T47D (cell line): ENCODE measurements at regions not wholly inside any gene's neighbourhood (a gene's known extent, or its start where the extent isn't known, plus 50 kb on each side); places are given as distances from the start of the nearest gene placed in this dataset.

Experiments
- DNase-seq, 2 experiments: peaks; one replicate each; pipeline versions ENCODE4 v3.0.0 to v3.0.0-alpha.2; 2011 to 2012; ENCODE audit warnings: low read depth in 1 of 2, low spot score in 1 of 2
- JUND ChIP-seq: IDR thresholded peaks from 2 replicates; pipeline ENCODE4 v1.6.1; 2012; ENCODE audit warnings: low read depth
- in situ Hi-C: cut with HindIII; loops from 2 replicates; pipeline ENCODE4 v1.10.0; 2016; ENCODE audit warnings: low sequenced_read_pairs, low pct_unique_long_range_greater_than_20kb

DNA sequence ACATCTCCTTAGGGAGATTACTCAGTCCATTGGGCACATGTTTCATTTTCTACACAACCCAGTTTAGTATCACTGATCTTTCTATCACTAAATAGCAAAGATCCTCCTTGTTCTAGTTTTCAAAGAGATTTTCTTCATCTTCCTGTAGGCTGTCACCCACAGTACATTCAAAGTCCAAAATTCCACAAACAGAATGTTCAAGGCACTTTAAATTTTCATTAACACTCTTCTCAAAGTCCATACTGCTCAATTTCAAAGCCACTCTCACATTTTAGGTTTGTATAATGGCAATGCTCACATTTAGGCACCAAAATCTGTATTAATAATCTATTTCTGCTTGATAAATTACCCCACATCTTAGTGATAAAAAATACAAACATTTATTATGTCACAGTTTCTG, 152.8 kb downstream of the FSIP2 start:
- no peak for DNase-seq
- in situ Hi-C loops, result no loop called here
- TF ChIP-seq JUND, result no peak

- DNase-seq, result no peak
- in situ Hi-C loops, result no loop called here
- TF ChIP-seq JUND, result no peak
Observed at GRCh38 chr2:185891804-185892411, 153.3 kb downstream of the FSIP2 start.

DNA sequence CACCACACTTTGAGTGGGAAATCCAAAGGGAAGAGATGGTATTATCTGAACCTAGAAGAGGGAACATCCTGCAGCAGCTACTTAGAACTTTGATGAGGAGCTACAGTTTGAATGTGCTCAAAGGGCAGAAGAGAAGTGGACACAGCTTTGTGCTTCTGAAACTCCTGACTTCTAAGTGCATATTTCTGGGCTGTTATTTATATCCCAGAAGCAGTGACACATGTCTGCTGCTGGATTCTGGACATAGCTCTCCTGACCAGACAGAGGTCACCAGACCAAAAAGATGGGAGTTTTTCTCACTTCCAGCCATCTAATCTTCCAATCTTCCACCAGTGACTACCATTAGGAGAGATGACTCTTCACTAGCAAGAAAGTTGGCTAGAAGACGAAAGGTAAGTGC, 153.9 kb downstream of the FSIP2 start:
- no peak for DNase-seq
- in situ Hi-C loops, result no loop called here
- no peak for TF ChIP-seq JUND

GRCh38 chr2:185894223-185894622, 155.6 kb downstream of the FSIP2 start:
- no peak for TF ChIP-seq JUND
- in situ Hi-C loops, result no loop called here
- no peak for DNase-seq

DNA sequence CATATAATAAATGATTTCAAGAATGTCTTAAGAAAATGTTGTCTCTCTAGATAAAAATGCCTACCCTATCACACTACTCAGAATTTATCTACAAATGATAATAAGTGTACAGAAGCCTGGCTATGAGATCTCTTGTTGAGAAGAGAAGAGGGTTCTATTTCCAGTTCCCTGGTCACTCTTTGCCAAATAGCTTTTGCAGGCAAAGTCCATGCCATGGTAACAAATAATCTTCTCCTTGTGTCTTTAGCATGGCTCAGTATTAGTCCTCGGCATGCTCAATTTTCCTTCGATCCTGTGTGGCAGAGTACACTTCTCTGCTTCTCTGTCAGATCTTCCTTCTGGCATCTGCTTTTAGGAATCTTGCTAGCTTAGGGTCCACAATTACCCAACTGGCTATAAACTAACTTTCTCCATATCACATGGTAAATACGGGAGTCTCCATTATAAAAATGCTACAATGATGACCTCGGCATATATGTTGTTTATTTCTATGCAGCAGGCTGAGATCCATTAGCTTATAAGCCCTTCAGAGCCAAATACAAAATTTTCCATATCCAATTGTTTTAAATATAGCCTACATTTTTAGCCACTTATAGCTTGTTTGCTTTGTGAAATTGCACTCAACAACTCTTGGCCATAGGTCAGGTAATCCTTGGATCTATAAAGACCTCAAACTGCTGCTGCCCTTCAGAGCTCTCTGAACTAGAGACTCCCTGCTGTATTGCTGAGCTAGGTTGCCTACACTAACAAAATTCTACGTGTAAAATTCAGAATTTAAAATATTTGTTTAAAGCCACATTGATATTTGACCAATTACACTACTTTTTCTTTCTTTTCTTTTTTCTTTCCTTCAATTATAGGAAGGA, 157.5 kb downstream of the FSIP2 start:
- DNase-seq, result no peak
- TF ChIP-seq JUND, result no peak
- in situ Hi-C loops, result no loop called here

DNA sequence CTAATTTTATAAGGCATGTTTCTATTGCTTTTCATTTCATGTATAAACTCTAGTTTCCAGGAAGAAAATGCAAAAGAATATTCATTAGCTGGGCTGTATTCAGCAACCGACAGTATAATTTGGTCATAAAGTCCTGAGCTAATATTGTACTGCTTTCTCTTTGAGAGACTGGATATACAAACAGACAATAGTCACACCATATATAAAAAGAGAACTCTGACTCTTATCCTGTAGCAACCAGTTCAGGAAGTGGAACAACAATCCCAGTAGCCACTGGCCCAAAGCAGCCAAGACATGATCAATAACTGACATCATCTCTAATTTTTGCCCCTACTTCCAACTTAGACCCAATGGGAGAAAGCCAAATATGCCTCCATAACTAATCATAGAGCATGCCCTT, 160.8 kb downstream of the FSIP2 start:
- no peak for TF ChIP-seq JUND
- in situ Hi-C loops, result no loop called here
- no peak for DNase-seq

- DNase-seq, result no peak
- no peak for TF ChIP-seq JUND
- in situ Hi-C loops, result no loop called here
Observed at GRCh38 chr2:185919155-185919554, 180.6 kb downstream of the FSIP2 start.

DNA sequence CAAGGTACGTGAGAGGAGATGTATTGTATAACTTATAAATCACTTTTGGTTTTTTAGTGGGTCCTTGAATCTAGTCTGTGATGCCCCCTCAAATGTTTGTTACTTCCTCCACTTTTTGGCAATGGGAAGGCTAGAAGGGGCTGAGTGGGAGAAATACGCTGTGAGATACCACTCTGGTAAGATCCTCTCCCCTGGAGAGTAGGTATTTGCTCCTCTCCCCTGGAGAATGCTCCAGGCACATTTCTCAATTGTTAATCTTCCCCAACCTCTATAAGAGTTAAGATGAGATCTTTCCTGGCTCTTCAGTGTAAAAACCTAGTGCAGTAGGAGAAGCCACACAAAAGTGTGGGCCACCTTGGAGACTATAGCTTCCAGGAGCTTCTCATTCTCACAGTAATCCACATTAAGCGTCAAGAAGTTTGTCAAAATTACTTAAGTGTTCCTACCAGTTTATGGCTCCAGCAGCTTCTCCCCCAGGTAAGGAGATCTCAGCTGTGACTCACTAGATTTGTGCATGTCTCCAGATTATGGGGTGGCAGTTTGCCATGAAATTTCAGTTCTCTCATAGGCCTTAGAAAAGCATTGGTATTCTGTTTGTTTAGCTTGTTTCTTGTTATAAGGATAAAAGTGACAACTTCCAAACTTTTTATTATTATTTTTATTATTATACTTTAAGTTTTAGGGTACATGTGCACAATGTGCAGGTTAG, 182.6 kb downstream of the FSIP2 start:
- DNase-seq, result no peak
- no peak for TF ChIP-seq JUND
- in situ Hi-C loops, result no loop called here

DNA sequence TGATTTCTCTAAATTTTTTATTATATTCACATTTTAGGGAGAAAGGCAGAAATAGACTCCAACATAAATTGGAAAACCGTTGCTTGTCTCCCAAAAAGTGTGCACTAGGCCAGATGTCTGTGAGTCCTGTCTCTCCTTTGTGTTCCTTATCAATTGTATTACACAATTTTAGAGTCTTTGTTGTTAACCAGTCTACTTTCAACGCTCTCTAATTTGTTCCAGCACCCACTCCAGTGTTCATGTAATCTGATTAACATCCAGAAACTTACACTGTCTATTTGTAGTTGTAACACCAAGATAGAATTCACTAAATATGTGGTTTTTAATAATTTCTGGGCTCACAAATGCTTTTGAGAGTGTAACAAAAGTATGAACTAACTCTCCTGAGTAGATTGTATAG, 195.6 kb downstream of the FSIP2 start:
- in situ Hi-C loops, result no loop called here
- no peak for DNase-seq
- TF ChIP-seq JUND, result no peak

GRCh38 chr2:185939858-185940257, 201.3 kb downstream of the FSIP2 start:
- in situ Hi-C loops, result no loop called here
- no peak for DNase-seq
- TF ChIP-seq JUND, result no peak

DNA sequence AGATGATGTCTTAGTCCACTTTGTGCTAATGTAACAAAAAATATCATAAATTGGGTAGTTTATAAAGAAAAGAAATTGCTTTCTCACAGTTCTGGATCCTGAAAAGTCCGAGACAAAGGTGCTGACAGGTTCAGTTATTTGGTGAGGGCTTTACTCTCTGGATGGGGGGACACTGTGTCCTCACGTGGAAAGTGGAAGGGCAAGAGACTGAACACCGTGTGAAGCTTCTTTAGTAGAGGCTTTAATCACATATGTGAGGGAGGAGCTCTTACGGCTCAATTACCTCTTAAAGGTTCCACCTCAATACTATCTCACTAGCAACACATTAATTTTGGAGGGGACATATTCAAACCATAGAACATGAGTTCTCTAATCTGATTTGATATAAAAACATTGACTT, 204.3 kb downstream of the FSIP2 start:
- no peak for TF ChIP-seq JUND
- no peak for DNase-seq
- in situ Hi-C loops, result no loop called here

GRCh38 chr2:185947722-185948121, 209.1 kb downstream of the FSIP2 start:
- in situ Hi-C loops, result no loop called here
- TF ChIP-seq JUND, result no peak
- no peak for DNase-seq

DNA sequence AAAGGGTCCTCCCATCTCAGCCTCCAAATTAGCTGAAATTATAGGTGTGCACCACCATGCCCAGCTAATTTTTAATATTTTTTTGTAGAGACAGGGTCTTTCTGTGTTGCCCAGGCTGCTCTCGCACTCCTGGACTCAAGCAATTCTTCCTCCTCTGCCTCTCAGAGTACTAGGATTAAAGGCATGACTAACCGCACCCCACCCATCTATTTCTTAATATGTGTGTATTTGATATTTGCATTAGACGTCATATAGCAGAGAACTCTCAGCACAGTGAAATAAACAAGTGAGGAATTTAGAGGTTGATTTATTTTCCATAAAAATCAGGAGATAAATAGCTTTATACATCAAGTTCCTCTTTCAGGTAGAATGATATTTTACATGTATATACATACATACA, 213.5 kb downstream of the FSIP2 start:
- in situ Hi-C loops, result no loop called here
- DNase-seq, result no peak
- TF ChIP-seq JUND, result no peak
